C4-2B (cell line): ENCODE measurements at regions not wholly inside any gene's neighbourhood (a gene's known extent, or its start where the extent isn't known, plus 50 kb on each side); places are given as distances from the start of the nearest gene placed in this dataset.

Source experiments
- H3K27ac ChIP-seq: fragments of 450-650 bp; 2 replicates; pipeline ENCODE4 v1.5.1; 2017
- CTCF ChIP-seq: fragments of 450-650 bp; conservative IDR thresholded peaks from 2 replicates; pipeline ENCODE4 v1.5.1; 2017; ENCODE audit warnings: mild to moderate bottlenecking
- ZFX ChIP-seq: fragments of 450-650 bp; IDR thresholded peaks from 2 replicates; pipeline ENCODE4 v1.6.1; 2017

- no peak overlapping the region for H3K27ac ChIP-seq
- TF ChIP-seq ZFX (no peak), CTCF (no peak)
Measured at GRCh38 chr2:113838744-113839444, 51.0 kb upstream of the ACTR3 start.

GRCh38 chr2:113838277-113838676, 51.6 kb upstream of the ACTR3 start:
- no peak for TF ChIP-seq CTCF
- H3K27ac ChIP-seq, result no peak overlapping the region

GRCh38 chr2:113834051-113834730, 55.7 kb upstream of the ACTR3 start:
- TF ChIP-seq CTCF (no peak), ZFX (no peak)
- no peak overlapping the region for H3K27ac ChIP-seq

GRCh38 chr2:113832795-113833290, 57.0 kb upstream of the ACTR3 start:
- no peak for TF ChIP-seq ZFX
- TF ChIP-seq CTCF, result no peak
- no peak overlapping the region for H3K27ac ChIP-seq

GRCh38 chr2:113831161-113831560, 58.7 kb upstream of the ACTR3 start:
- TF ChIP-seq ZFX, result no peak
- TF ChIP-seq CTCF, result no peak
- H3K27ac ChIP-seq, result no peak overlapping the region; the same call in 1 of the 2 replicates

- no peak overlapping the region for H3K27ac ChIP-seq
- TF ChIP-seq ZFX, result no peak
- TF ChIP-seq CTCF, result no peak
Measured at GRCh38 chr2:113829761-113830160, 60.1 kb upstream of the ACTR3 start.

GRCh38 chr2:113829270-113829669, 60.6 kb upstream of the ACTR3 start:
- H3K27ac ChIP-seq, result no peak overlapping the region
- TF ChIP-seq ZFX (no peak), CTCF (no peak)
